C4-2B (cell line): ENCODE measurements at regions not wholly inside any gene's neighbourhood (a gene's known extent, or its start where the extent isn't known, plus 50 kb on each side); places are given as distances from the start of the nearest gene placed in this dataset.

Experiments used
- H3K27ac ChIP-seq: fragments of 450-650 bp; 2 replicates; pipeline ENCODE4 v1.5.1; 2017
- ZFX ChIP-seq: fragments of 450-650 bp; IDR thresholded peaks from 2 replicates; pipeline ENCODE4 v1.6.1; 2017
- TF ChIP-seq, protein P1 (sequence below): fragments of 450-650 bp; conservative IDR thresholded peaks from 2 replicates; pipeline ENCODE4 v1.5.1; 2017; ENCODE audit warnings: mild to moderate bottlenecking

DNA sequence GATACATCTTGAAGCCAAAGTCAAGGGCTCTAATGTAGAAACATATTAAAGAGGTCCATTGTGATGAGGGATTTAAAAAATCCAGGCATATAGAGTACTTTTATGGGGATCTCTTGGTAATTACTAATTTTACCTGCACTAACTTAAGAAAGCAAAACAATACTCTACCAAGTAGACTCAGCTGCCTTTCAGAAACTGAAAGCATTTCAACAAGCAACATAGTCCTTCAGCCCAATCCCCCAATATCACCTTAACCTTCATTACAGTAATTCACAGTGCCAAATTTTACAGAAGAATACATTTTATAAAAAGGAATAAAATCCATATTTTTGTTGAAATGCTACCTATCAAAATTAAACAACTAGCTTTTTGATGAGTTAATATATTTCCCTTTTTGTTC lies 422.9 kb downstream of the DTHD1 start:
- TF ChIP-seq, protein P1, sequence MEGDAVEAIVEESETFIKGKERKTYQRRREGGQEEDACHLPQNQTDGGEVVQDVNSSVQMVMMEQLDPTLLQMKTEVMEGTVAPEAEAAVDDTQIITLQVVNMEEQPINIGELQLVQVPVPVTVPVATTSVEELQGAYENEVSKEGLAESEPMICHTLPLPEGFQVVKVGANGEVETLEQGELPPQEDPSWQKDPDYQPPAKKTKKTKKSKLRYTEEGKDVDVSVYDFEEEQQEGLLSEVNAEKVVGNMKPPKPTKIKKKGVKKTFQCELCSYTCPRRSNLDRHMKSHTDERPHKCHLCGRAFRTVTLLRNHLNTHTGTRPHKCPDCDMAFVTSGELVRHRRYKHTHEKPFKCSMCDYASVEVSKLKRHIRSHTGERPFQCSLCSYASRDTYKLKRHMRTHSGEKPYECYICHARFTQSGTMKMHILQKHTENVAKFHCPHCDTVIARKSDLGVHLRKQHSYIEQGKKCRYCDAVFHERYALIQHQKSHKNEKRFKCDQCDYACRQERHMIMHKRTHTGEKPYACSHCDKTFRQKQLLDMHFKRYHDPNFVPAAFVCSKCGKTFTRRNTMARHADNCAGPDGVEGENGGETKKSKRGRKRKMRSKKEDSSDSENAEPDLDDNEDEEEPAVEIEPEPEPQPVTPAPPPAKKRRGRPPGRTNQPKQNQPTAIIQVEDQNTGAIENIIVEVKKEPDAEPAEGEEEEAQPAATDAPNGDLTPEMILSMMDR = no peak
- TF ChIP-seq ZFX = no peak
- no peak overlapping the region for H3K27ac ChIP-seq

DNA sequence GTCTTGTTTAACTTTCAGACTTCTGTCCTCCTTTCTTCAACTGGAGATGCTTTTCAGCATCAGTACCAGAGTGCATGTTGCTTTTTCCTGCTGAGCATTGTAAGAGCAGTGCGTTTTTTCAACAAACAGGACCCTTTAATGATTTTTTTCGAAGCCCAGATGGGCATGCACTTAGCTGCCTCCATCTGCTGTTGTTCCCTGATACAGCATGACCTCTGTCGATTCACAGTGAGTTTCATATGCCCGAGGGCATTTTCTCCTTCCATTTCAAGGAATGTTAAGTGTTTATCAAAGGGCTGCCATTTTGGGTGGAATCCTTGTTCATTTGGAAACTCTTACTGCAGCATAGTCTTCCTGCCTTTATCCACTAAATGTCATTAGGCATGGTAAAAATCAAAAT lies 428.6 kb downstream of the DTHD1 start:
- no peak for TF ChIP-seq ZFX
- TF ChIP-seq, protein P1 = no peak
- no peak overlapping the region for H3K27ac ChIP-seq

DNA sequence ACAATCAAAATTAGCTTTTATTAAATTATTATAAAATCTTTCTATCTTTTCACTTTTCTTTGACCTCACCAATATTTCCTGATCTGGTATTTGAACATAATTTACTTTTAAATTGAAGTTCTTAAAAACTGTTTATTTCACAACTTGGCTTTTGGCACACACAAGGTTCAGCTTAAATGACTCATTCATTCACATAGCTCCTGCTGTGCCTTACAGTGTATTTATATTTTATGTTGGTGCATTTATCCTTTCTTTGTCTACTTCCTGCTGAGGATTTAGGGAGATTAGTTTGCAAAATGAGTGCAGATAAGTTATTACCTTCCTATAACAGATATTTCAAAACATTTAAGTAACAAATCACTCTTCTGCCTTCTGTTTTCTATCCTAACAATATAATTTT lies 430.6 kb downstream of the DTHD1 start:
- H3K27ac ChIP-seq = no peak overlapping the region
- TF ChIP-seq, protein P1 = no peak
- TF ChIP-seq ZFX = no peak

DNA sequence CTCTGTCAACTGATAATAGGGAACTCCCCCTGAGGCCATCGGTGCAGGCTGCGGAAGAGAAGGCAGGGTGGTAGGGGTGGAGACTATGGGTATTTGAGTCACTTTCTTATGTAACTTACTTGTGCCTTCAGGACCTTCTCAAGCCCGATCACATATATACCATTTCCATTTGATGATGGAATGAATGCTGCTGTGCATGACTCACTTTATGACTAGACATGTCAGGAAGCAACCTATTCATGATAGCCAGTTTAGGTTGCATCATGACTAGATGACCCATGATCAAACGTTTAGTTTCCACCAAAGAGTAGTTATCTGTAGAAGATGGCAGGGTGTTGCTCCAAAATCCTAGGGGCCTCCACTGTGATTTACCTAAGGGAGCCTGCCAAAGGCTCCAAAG lies 435.5 kb downstream of the DTHD1 start:
- TF ChIP-seq, protein P1 = no peak
- TF ChIP-seq ZFX = no peak
- no peak overlapping the region for H3K27ac ChIP-seq

DNA sequence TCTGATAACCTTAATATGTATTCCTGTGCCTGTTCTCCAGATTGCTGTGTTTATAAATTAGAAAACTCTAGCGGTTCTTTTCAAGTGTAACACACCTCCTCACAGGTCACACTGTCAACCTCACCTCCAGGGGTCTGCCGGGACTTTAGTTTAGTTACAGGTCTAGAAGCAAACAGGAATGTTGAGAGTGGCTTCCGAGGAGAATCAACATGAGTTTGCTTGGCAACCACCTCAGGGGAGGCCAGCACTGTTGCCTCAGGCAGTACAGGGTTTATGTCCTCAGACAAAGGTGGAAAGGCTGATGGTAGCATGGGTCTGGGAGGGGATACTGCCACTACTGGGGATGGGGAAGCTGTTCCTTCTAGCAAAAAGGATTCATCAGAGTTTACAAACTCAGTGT lies 438.0 kb downstream of the DTHD1 start:
- TF ChIP-seq, protein P1 = no peak
- TF ChIP-seq ZFX = no peak
- H3K27ac ChIP-seq = no peak overlapping the region

DNA sequence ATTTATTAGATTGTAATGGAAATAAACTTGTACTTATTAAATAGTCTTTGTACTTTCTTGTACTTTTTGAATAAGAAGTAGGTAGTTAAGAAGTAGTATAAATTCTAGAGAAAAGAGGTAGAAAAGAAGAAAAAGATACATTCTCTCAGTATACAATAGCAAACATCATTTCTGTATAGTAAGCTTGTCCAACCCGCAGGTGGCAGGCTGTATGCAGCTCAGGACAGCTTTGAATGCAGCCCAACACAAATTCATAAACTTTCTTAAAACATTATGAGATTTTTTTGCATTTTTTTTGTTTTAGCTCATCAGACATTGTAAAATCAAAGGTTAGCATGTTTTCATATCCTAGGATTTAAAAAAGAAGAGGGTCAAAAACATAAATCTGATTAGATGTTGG lies 441.6 kb downstream of the DTHD1 start:
- TF ChIP-seq, protein P1 = peak; percentile 19
- no peak for TF ChIP-seq ZFX
- no peak overlapping the region for H3K27ac ChIP-seq

DNA sequence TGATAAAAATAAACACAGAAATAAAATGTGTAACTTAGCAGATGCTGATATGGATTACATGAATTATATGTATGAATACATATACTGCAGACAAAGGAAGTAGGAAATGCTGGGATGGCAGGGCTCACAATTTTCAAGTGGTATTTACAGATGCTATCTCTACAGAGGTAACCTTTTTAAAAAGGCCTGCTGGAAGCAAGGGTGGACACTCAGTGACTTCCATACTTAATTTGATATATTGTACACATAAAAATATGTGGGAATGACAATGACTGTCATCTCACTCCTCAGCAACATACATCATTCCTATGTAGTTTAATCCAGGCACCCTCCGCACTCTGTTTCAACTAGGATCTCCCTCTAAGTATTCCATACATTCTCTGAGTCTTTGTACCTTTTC lies 452.9 kb downstream of the DTHD1 start:
- TF ChIP-seq, protein P1 = no peak
- no peak for TF ChIP-seq ZFX
- no peak overlapping the region for H3K27ac ChIP-seq

DNA sequence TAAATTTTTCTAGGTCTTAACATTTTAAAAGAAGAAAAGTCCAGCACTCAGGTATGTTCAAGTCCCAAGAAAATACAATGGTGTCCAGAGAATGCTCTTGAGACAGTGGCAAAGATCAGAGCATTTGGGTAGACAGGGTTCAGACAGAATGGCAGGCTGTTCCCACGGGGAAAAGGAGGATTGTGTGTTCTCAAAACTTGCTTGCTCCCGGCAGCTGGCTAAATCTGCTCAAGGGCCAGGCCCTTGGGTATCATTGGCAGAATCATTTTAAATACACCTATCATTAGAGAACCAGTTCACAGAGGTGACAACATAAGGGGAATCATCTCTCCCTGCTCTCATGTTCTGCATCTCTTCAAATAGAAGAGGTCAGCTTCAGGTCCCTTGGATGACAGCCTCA lies 456.3 kb downstream of the DTHD1 start:
- H3K27ac ChIP-seq = no peak overlapping the region
- no peak for TF ChIP-seq ZFX
- TF ChIP-seq, protein P1 = no peak
